ENCODE measurements at regions not wholly inside any gene's neighbourhood (a gene's known extent, or its start where the extent isn't known, plus 50 kb on each side); places are given as distances from the start of the nearest gene placed in this dataset.

DNA sequence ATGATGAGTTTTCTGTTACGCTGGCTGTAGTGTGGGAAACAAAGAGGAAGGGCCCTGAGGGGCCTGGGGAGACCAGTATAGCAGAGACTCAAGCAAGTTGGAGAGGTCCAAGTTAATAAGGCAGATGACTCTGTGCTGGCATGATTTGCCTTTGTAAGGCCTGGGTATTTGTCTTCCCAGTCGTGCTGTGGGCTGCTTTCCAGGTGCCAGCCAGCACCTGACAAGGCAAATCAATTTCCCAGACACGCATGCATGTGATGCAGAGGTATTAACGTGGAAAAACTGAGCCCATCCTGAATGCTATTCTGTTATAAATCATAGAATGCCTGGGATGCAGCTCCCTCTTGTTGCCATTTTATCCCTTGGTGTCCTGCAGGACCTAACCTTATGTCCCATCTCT lies 175.6 kb downstream of the MFSD1 start:
- TF ChIP-seq OSR1 (CRISPR knock-in tag; IDR thresholded peaks at IDR 0.05) (no peak), ISL1 (CRISPR knock-in tag; IDR thresholded peaks at IDR 0.05) (no peak), ARNTL (CRISPR knock-in tag; IDR thresholded peaks at IDR 0.05; ENCODE audit: borderline replicate concordance, low read depth) (no peak), TCF4 (CRISPR knock-in tag; IDR thresholded peaks at IDR 0.05; ENCODE audit: borderline replicate concordance) (no peak), ZNF8 (CRISPR knock-in tag; IDR thresholded peaks at IDR 0.05) (no peak), GLIS3 (CRISPR knock-in tag; IDR thresholded peaks at IDR 0.05) (no peak), TSHZ2 (CRISPR knock-in tag; IDR thresholded peaks at IDR 0.05) (no peak), ZC3H10 (CRISPR knock-in tag; IDR thresholded peaks at IDR 0.05) (no peak), ESRRG (CRISPR knock-in tag; IDR thresholded peaks at IDR 0.05) (no peak), POU6F1 (CRISPR knock-in tag; IDR thresholded peaks at IDR 0.05; ENCODE audit: borderline replicate concordance, low read depth) (no peak), CREB5 (CRISPR knock-in tag; IDR thresholded peaks at IDR 0.05; ENCODE audit: low read depth) (no peak)
- TF ChIP-seq, protein P1, sequence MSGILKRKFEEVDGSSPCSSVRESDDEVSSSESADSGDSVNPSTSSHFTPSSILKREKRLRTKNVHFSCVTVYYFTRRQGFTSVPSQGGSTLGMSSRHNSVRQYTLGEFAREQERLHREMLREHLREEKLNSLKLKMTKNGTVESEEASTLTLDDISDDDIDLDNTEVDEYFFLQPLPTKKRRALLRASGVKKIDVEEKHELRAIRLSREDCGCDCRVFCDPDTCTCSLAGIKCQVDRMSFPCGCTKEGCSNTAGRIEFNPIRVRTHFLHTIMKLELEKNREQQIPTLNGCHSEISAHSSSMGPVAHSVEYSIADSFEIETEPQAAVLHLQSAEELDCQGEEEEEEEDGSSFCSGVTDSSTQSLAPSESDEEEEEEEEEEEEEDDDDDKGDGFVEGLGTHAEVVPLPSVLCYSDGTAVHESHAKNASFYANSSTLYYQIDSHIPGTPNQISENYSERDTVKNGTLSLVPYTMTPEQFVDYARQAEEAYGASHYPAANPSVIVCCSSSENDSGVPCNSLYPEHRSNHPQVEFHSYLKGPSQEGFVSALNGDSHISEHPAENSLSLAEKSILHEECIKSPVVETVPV (CRISPR knock-in tag; IDR thresholded peaks at IDR 0.05), result no peak
- TF ChIP-seq, protein P2, sequence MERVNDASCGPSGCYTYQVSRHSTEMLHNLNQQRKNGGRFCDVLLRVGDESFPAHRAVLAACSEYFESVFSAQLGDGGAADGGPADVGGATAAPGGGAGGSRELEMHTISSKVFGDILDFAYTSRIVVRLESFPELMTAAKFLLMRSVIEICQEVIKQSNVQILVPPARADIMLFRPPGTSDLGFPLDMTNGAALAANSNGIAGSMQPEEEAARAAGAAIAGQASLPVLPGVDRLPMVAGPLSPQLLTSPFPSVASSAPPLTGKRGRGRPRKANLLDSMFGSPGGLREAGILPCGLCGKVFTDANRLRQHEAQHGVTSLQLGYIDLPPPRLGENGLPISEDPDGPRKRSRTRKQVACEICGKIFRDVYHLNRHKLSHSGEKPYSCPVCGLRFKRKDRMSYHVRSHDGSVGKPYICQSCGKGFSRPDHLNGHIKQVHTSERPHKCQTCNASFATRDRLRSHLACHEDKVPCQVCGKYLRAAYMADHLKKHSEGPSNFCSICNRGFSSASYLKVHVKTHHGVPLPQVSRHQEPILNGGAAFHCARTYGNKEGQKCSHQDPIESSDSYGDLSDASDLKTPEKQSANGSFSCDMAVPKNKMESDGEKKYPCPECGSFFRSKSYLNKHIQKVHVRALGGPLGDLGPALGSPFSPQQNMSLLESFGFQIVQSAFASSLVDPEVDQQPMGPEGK (CRISPR knock-in tag; IDR thresholded peaks at IDR 0.05; ENCODE audit: borderline replicate concordance), result no peak
- ATAC-seq, result no peak

- ATAC-seq, result no peak
- no peak for TF ChIP-seq ESRRG (CRISPR knock-in tag; IDR thresholded peaks at IDR 0.05)
- TF ChIP-seq ZC3H10 (CRISPR knock-in tag; IDR thresholded peaks at IDR 0.05), result 0 out of 2 replicates have a peak, but pooled peaks have one; percentile 14
- peak; percentile 82 for TF ChIP-seq GLIS3 (CRISPR knock-in tag; IDR thresholded peaks at IDR 0.05)
- TF ChIP-seq, protein P2 (CRISPR knock-in tag; IDR thresholded peaks at IDR 0.05; ENCODE audit: borderline replicate concordance), result peak; percentile 41; the same call in 1 of the 2 replicates
- TF ChIP-seq PPARA (CRISPR knock-in tag; IDR thresholded peaks at IDR 0.05; ENCODE audit: borderline replicate concordance), result no peak
- no peak for TF ChIP-seq CSDC2 (CRISPR knock-in tag; IDR thresholded peaks at IDR 0.05)
- TF ChIP-seq ARNTL (CRISPR knock-in tag; IDR thresholded peaks at IDR 0.05; ENCODE audit: borderline replicate concordance, low read depth), result no peak
- TF ChIP-seq ISL1 (CRISPR knock-in tag; IDR thresholded peaks at IDR 0.05), result peak; percentile 100
- no peak for TF ChIP-seq POU6F1 (CRISPR knock-in tag; IDR thresholded peaks at IDR 0.05; ENCODE audit: borderline replicate concordance, low read depth)
- TF ChIP-seq TCF4 (CRISPR knock-in tag; IDR thresholded peaks at IDR 0.05; ENCODE audit: borderline replicate concordance), result peak; percentile 31; the same call in 1 of the 2 replicates
- TF ChIP-seq TSHZ2 (CRISPR knock-in tag; IDR thresholded peaks at IDR 0.05), result peak; percentile 62; the same call in 1 of the 2 replicates
- TF ChIP-seq ZFP3 (CRISPR knock-in tag; IDR thresholded peaks at IDR 0.05), result no peak
- TF ChIP-seq CREB5 (CRISPR knock-in tag; IDR thresholded peaks at IDR 0.05; ENCODE audit: low read depth), result peak; percentile 36; the same call in 1 of the 2 replicates
- no peak for TF ChIP-seq SNAI2 (CRISPR knock-in tag; IDR thresholded peaks at IDR 0.05)
- TF ChIP-seq ZNF8 (CRISPR knock-in tag; IDR thresholded peaks at IDR 0.05), result no peak
- TF ChIP-seq ZNF565 (CRISPR knock-in tag; conservative IDR thresholded peaks at IDR 0.05; ENCODE audit: low read depth), result no peak
These were observed 181.6 kb downstream of the MFSD1 start for GRCh38 chr3:158983216-158984099.

Measured in SK-N-SH treated with all-trans-retinoic acid at 6 μM for 48 hours (cell line).